Testis (tissue), 2 donors: ENCODE measurements at regions not wholly inside any gene's neighbourhood (a gene's known extent, or its start where the extent isn't known, plus 50 kb on each side); places are given as distances from the start of the nearest gene placed in this dataset.

Experiments used
- DNase-seq: peaks from one replicate; pipeline ENCODE4 v3.0.0-alpha.2; 2019
- H3K27ac ChIP-seq, 2 donors: fragments of 200-600 bp; sonication (generic); one replicate each; pipeline ENCODE4 v1.5.1; 2019
- H3K27me3 ChIP-seq: fragments of 200-600 bp; sonication (generic); one replicate; pipeline ENCODE4 v1.5.1; 2019
- H3K36me3 ChIP-seq: fragments of 200-600 bp; sonication (generic); one replicate; pipeline ENCODE4 v1.5.1; 2017; ENCODE audit warnings: low read depth; ENCODE audit errors: missing control alignments
- H3K4me1 ChIP-seq: fragments of 200-600 bp; sonication (generic); one replicate; pipeline ENCODE4 v1.5.1; 2019
- H3K4me3 ChIP-seq, 2 donors: fragments of 200-600 bp; sonication (generic); one replicate each; pipeline ENCODE4 v1.5.1; 2017 to 2019
- H3K9me3 ChIP-seq: fragments of 200-600 bp; sonication (generic); one replicate; pipeline ENCODE4 v1.5.1; 2017
- POLR2A ChIP-seq: fragments of 450-650 bp; IDR thresholded peaks from one replicate; pipeline ENCODE4 v1.6.1; 2017; ENCODE audit warnings: antibody characterized with exemption, mild to moderate bottlenecking, moderate library complexity
- WGBS, 2 donors: methylation state at CpG; one replicate each; pipeline ENCODE4 v1.1.5; 2018; 5-methylcytosine and 5-hydroxymethylcytosine counted together
- intact Hi-C: fragments of 100-400 bp; cut with DNase I; formaldehyde crosslinking; loops from one replicate; pipeline ENCODE4 v1.15.1; 2023; ENCODE audit warnings: low total_unique reads
- TF ChIP-seq, protein P1 (sequence below), 3 experiments: fragments of 450-650 bp in 2 of 3; fragments of 200-600 bp in 1 of 3; sonication (generic) in 1 of 3; IDR thresholded peaks; one replicate each; pipeline ENCODE4 v1.5.1; 2016 to 2019; ENCODE audit warnings: antibody characterized with exemption in 3 of 3, mild to moderate bottlenecking in 2 of 3, moderate library complexity in 1 of 3

DNA sequence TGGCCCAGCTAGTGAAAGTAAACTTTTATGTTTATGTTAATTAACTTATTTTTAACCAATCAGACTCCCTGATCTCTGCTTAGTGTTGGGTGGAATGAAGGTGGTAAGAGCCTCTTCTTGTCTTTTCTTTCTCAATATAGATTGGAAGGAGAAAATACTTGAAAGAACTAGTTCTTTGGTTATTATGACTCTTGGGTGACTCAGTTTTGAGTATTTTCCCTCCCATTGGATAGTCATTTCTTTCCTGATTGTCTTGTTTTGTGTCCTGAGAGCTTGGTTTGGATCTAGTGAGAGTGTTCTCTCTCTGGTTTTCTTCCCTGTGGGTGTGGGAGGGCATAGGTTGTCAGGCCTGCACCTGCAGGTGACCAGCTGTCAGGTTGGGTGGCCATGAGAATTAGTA, 172.0 kb upstream of the GLRA2 start:
- H3K4me3 ChIP-seq, result no peak overlapping the region
- intact Hi-C loops, result no loop called here
- no peaks in the 10 kb centered on the region for H3K9me3 ChIP-seq
- H3K27ac ChIP-seq, result no peak overlapping the region
- TF ChIP-seq POLR2A, result no peak
- TF ChIP-seq, protein P1, sequence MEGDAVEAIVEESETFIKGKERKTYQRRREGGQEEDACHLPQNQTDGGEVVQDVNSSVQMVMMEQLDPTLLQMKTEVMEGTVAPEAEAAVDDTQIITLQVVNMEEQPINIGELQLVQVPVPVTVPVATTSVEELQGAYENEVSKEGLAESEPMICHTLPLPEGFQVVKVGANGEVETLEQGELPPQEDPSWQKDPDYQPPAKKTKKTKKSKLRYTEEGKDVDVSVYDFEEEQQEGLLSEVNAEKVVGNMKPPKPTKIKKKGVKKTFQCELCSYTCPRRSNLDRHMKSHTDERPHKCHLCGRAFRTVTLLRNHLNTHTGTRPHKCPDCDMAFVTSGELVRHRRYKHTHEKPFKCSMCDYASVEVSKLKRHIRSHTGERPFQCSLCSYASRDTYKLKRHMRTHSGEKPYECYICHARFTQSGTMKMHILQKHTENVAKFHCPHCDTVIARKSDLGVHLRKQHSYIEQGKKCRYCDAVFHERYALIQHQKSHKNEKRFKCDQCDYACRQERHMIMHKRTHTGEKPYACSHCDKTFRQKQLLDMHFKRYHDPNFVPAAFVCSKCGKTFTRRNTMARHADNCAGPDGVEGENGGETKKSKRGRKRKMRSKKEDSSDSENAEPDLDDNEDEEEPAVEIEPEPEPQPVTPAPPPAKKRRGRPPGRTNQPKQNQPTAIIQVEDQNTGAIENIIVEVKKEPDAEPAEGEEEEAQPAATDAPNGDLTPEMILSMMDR (IDR thresholded peaks at IDR 0.05), result no peak
- no peaks in the 10 kb centered on the region for H3K27me3 ChIP-seq
- no peak for DNase-seq
- H3K4me1 ChIP-seq, result no peaks in the 10 kb centered on the region
- no peaks in the 10 kb centered on the region for H3K36me3 ChIP-seq

DNA sequence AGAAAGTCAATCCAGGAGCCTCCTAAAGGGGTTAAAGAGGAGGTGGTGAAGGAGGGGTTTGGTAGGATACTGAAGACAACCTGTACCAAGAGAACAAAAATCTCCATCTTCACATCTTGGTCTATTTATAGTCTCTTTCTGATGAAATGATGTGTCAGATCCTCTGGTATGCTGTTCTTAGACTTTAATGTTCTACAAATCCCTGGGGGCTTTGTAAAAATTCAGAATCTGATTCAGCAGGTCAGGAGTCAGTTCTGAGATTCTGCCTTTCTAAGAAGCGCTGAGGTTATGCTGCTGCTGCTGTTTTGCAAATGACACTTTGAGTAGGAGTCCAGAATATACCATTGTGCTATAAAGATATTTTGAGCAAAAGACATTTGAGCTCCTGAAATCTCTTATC, 172.9 kb upstream of the GLRA2 start:
- TF ChIP-seq POLR2A, result no peak
- TF ChIP-seq, protein P1 (IDR thresholded peaks at IDR 0.05), result no peak
- Histone ChIP-seq H3K4me1 (no peaks in the 10 kb centered on the region), H3K27me3 (no peaks in the 10 kb centered on the region), H3K36me3 (no peaks in the 10 kb centered on the region), H3K9me3 (no peaks in the 10 kb centered on the region), H3K4me3 (no peak overlapping the region), H3K27ac (no peak overlapping the region)
- intact Hi-C loops, result no loop called here
- DNase-seq, result no peak
- WGBS, 2 donors, result 67 to 92% methylated on average over 1 of the region's 1 CpG

DNA sequence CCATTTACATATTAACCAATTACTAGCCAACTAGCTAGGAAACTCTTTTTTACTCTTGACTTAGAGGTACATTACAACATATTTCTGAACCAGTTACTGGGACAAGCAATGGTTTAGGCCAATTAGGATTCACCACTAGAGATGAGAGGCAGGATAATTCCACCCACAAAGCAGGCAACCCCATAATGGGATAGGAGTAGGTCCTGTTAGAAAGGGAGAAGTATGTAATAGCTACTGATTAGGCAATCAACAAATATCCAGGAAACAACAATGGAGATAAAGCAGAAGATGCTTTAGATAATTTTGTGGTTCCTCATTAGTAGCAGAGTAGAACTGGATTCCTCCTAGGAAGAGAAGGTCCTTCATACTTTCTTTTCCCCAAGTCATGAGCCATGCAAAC, 173.8 kb upstream of the GLRA2 start:
- H3K27ac ChIP-seq, result no peak overlapping the region
- no peaks in the 10 kb centered on the region for H3K27me3 ChIP-seq
- no peaks in the 10 kb centered on the region for H3K9me3 ChIP-seq
- H3K36me3 ChIP-seq, result no peaks in the 10 kb centered on the region
- intact Hi-C loops, result no loop called here
- no peak overlapping the region for H3K4me3 ChIP-seq
- H3K4me1 ChIP-seq, result no peaks in the 10 kb centered on the region
- no peak for TF ChIP-seq POLR2A
- TF ChIP-seq, protein P1 (IDR thresholded peaks at IDR 0.05), result no peak
- DNase-seq, result no peak

DNA sequence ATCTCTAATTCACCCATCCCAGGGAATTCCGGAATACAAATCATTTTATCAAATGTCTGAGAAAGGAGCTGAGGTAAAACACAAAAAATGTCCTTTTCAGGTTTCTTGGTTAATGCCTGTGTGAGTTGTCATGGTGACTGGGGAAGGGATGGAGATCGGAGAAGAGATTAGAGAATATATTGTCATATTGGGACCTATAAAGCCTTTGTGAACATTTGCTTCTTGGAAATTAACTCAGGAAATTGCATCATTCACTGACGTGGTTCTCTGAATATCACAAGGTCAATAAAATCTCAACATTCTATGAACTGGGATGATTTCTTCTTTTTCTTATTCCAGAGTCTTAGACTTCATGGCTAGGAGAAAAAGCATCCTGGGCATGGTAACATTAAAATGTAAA, 174.8 kb upstream of the GLRA2 start:
- no peaks in the 10 kb centered on the region for H3K9me3 ChIP-seq
- H3K27me3 ChIP-seq, result no peaks in the 10 kb centered on the region
- no peak for DNase-seq
- intact Hi-C loops, result no loop called here
- no peak overlapping the region for H3K27ac ChIP-seq
- 67 to 76% methylated on average over 3 of the region's 3 CpGs for WGBS, 2 donors
- H3K4me1 ChIP-seq, result no peaks in the 10 kb centered on the region
- no peaks in the 10 kb centered on the region for H3K36me3 ChIP-seq
- H3K4me3 ChIP-seq, result no peak overlapping the region
- TF ChIP-seq, protein P1 (IDR thresholded peaks at IDR 0.05), result no peak
- no peak for TF ChIP-seq POLR2A

DNA sequence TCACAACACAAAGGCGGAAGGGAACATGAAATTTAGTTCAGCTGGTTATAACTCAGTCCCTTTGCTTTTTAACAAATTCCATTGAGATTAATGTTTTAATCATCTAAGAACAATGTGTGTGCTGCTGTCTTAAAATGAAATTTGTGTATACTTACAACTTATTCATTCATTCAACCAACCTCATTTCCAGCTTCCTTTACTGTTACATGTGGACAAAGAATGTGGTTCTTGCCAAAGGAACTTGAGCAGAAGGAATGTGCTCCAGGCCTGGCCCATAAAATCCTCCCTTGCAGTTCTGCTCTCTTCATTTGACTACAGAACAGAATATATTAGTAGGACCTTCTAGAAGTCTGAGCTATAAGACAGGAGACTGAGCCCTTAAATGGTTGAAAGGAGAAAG, 176.8 kb upstream of the GLRA2 start:
- no peaks in the 10 kb centered on the region for H3K27me3 ChIP-seq
- DNase-seq, result no peak
- intact Hi-C loops, result no loop called here
- H3K4me3 ChIP-seq, result no peak overlapping the region
- H3K27ac ChIP-seq, result no peak overlapping the region
- WGBS, 2 donors, result 86 to 100% methylated on average over 1 of the region's 1 CpG
- no peaks in the 10 kb centered on the region for H3K4me1 ChIP-seq
- H3K9me3 ChIP-seq, result no peaks in the 10 kb centered on the region
- H3K36me3 ChIP-seq, result no peaks in the 10 kb centered on the region
- TF ChIP-seq, protein P1 (IDR thresholded peaks at IDR 0.05), result no peak
- TF ChIP-seq POLR2A, result no peak
